Lower leg skin (tissue), 4 donors: ENCODE measurements at regions not wholly inside any gene's neighbourhood (a gene's known extent, or its start where the extent isn't known, plus 50 kb on each side); places are given as distances from the start of the nearest gene placed in this dataset.

ENCODE experiments used
- DNase-seq, 2 donors: peaks; one replicate each; pipeline ENCODE4 v3.0.0-alpha.2; 2019; ENCODE audit warnings: low spot score in 2 of 2
- H3K4me3 ChIP-seq: fragments of 200-600 bp; sonication (generic); 2 replicates; pipeline ENCODE4 v1.5.1; 2017; ENCODE audit warnings: mild to moderate bottlenecking, low read depth; ENCODE audit not compliant: poor library complexity, severe bottlenecking
- POLR2A ChIP-seq, 2 donors: fragments of 450-650 bp; IDR thresholded peaks; one replicate each; pipeline ENCODE4 v1.6.1; 2016 to 2017; ENCODE audit warnings: antibody characterized with exemption in 2 of 2, mild to moderate bottlenecking in 1 of 2, moderate library complexity in 1 of 2
- WGBS, 2 donors: methylation state at CpG; one replicate each; pipeline ENCODE4 v1.1.5; 2018; 5-methylcytosine and 5-hydroxymethylcytosine counted together
- intact Hi-C: fragments of 100-400 bp; cut with DNase I; formaldehyde crosslinking; loops from one replicate; pipeline ENCODE4 v1.15.0; 2023; ENCODE audit warnings: low total_unique reads
- TF ChIP-seq, protein P1 (sequence below), 3 donors: fragments of 450-650 bp; IDR thresholded peaks; one replicate each; pipeline ENCODE4 v1.5.1; 2016; ENCODE audit warnings: antibody characterized with exemption in 3 of 3, mild to moderate bottlenecking in 3 of 3, moderate library complexity in 2 of 3

DNA sequence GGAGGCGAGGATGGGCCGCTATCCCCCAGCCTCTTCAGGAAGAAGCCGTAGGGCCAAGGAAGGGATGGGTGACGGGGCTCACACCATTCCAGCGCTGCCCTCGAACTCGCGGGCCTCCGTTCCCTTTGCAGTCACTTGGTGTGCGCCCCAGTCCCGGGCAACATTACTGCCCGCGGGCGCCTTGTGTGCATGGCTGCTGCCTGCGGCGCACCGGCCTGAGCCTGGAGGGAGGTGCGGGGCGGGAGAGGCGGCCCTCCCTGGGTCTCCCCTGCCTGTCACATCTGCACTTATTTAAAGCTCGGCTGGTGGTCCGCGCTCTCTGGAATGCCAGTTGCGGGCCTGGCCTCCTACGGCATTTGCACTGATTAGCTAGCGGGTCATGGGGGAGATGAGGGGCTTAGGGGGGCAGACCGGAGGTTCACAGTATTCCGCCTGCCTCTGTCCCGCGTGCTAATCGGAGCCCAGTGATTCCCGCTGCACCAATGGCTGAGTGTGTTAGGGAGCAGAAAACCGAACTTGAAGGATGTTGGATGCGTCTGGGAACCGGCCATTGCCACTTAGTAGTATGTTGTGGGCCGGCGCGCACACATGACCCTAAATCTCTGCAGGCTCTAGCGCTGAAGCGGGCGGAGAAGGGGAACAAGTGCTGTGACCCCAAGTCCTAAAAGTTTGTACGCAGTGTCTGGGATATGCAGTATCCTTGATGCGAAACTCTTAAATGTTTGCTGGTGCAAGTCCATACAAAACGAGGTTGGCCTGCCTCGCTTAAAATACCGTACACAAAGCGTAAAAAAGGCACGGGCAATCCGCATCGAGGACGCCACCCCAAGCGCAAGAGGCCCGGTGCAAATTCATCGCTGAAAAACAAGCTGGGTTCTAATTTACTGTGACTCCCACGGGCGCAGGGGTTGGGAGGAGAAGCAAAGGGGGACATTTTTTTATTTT, 161.2 kb upstream of the SIX2 start:
- DNase-seq = no peak
- TF ChIP-seq, protein P1, sequence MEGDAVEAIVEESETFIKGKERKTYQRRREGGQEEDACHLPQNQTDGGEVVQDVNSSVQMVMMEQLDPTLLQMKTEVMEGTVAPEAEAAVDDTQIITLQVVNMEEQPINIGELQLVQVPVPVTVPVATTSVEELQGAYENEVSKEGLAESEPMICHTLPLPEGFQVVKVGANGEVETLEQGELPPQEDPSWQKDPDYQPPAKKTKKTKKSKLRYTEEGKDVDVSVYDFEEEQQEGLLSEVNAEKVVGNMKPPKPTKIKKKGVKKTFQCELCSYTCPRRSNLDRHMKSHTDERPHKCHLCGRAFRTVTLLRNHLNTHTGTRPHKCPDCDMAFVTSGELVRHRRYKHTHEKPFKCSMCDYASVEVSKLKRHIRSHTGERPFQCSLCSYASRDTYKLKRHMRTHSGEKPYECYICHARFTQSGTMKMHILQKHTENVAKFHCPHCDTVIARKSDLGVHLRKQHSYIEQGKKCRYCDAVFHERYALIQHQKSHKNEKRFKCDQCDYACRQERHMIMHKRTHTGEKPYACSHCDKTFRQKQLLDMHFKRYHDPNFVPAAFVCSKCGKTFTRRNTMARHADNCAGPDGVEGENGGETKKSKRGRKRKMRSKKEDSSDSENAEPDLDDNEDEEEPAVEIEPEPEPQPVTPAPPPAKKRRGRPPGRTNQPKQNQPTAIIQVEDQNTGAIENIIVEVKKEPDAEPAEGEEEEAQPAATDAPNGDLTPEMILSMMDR (IDR thresholded peaks at IDR 0.05) = no peak
- no peak for TF ChIP-seq POLR2A (IDR thresholded peaks at IDR 0.05)
- 48 to 51% methylated on average over 54 of the region's 56 CpGs for WGBS, 2 donors
- no peak overlapping the region for H3K4me3 ChIP-seq
- intact Hi-C loops = no loop called here

DNA sequence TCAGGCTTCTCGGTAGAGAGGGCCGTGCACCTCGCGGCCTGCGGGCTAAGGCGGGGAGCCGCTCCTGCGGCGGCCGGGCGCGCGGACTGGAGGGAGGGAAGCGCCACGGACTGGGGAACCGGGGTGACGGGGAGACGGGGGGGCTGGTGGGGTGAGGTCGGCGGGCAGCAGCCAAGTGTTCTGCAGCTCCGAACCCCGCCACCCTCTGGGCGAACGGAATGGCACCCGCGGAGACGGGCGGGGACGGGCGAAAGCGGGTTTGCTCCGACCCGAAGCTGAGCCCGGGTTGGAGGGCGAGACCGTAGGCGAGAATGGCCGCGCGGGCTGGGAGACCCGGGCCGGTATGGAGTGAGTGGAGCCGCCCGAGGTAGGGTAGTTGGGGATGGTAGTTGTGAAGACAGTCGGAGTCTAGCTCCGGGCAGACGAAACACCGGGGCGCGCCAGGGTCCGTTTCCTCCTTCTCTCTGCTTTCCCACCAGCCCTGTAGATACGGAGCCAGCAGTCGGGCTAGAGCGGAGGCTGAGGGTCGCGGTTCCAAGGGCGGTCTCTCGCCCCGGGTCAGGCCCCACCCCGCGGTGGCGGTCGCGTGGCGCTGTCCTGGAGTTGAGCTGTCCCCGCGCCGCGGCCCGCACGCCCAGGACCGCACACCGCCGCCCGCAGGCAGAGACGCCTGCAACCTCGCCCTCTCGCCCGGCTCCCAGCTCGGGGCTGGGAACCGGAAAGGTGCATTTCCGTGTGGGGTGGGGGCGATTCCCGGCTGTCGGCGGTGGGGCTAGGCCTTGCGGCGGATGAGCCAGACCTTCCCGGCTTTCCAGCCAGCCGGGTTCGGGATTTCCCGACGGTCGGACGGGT, 160.3 kb upstream of the SIX2 start:
- intact Hi-C loops = no loop called here
- 0 to 2% methylated on average over 44 to 65 of the region's 95 CpGs for WGBS, 2 donors
- TF ChIP-seq, protein P1 (IDR thresholded peaks at IDR 0.05) = no peak
- no peak for TF ChIP-seq POLR2A (IDR thresholded peaks at IDR 0.05)
- H3K4me3 ChIP-seq = peak overlapping the region; percentile 28
- DNase-seq = no peak

GRCh38 chr2:45168711-45169338, 159.6 kb upstream of the SIX2 start:
- 1 to 2% methylated on average over 39 to 58 of the region's 70 CpGs for WGBS, 2 donors
- intact Hi-C loops = no loop called here
- peak overlapping the region; percentile 28 for H3K4me3 ChIP-seq
- TF ChIP-seq POLR2A (IDR thresholded peaks at IDR 0.05) = no peak
- TF ChIP-seq, protein P1 (IDR thresholded peaks at IDR 0.05) = no peak
- no peak for DNase-seq

DNA sequence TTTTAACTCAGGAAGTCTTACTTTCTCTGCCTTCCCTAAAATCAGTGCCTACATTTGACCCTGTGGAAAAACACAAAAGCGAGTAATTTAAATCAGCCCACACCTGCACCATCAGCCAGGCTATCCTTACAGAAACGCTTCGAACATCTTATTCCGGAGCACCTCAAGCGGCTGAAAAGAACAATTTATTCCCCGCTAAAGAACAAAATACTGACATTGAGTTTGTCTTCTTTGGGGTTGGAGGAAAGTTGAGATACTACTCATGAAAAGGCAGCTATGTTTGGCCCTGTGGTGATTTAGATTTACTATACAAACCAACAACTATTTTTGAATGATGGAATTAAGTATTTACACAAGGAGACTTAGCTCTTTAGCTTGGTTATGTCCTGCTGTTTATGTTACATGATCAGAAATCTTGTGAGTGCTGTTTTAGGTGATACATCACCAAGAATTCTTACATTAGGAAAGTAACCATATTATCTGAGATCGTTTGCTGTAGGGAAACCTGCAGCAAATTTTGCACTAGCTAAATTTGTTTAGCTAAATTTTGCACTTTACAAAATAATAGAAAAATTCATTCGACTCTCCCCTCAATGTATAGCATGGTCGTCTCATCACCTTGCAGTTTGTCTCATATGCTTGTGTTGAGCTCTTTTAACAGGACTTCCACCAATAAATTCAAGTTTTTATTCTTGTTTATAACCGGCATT, 158.8 kb upstream of the SIX2 start:
- 61 to 62% methylated on average over 10 of the region's 10 CpGs for WGBS, 2 donors
- H3K4me3 ChIP-seq = no peak overlapping the region
- DNase-seq = no peak
- intact Hi-C loops = no loop called here
- TF ChIP-seq, protein P1 (IDR thresholded peaks at IDR 0.05) = no peak
- no peak for TF ChIP-seq POLR2A (IDR thresholded peaks at IDR 0.05)

DNA sequence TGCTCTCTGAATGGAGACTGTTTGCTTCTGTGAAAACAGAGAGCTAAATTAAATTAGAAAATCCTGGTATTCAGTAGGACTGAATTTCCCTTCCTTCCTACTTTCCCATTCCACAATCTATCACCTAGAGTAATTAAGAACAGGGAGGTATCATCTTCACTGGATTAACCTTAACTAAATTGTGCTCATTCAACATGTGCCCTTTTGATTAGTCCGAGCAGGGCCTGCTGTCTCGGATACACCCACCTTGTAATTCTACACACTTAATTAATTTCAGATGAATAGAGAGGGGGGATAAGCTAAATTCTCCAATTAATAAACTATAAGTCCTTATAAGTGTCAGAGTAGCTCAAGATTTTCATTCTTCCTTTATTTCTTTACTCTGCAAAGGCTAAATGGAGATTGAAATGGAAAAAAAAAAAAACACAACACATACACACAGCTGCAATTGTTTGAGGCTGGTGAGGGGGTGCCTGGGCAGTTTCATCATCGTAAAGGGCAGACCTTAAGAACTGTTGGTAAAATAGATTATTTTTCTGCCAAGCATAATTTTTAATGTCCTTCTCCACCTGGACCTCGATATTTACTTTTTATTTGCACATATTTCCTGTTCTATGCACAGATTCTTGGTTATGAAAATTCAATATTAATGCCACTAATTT, 157.1 kb upstream of the SIX2 start:
- intact Hi-C loops = no loop called here
- DNase-seq = no peak
- TF ChIP-seq, protein P1 (IDR thresholded peaks at IDR 0.05) = no peak
- TF ChIP-seq POLR2A (IDR thresholded peaks at IDR 0.05) = no peak
- WGBS, 2 donors = 92% methylated on average over 4 of the region's 4 CpGs
- no peak overlapping the region for H3K4me3 ChIP-seq
